Epithelial cell of proximal tubule (primary cell): ENCODE measurements at regions not wholly inside any gene's neighbourhood (a gene's known extent, or its start where the extent isn't known, plus 50 kb on each side); places are given as distances from the start of the nearest gene placed in this dataset.

ENCODE experiments used
- DNase-seq: peaks from one replicate; pipeline ENCODE4 v3.0.0-alpha.2; 2011; ENCODE audit warnings: low read depth
- H3K4me3 ChIP-seq: 2 replicates; pipeline ENCODE4 v1.5.1; 2011; ENCODE audit warnings: low read depth, mild to moderate bottlenecking, low read length
- CTCF ChIP-seq: conservative IDR thresholded peaks from 2 replicates; pipeline ENCODE4 v1.5.1; 2012; ENCODE audit warnings: low read depth, mild to moderate bottlenecking, low read length

GRCh38 chr12:130076126-130076525 lies 86.1 kb upstream of the FZD10 start:
- TF ChIP-seq CTCF = no peak
- no peak overlapping the region for H3K4me3 ChIP-seq
- DNase-seq = no peak

GRCh38 chr12:130076752-130077151 lies 85.5 kb upstream of the FZD10 start:
- no peak overlapping the region for H3K4me3 ChIP-seq
- DNase-seq = no peak
- no peak for TF ChIP-seq CTCF

GRCh38 chr12:130078852-130079251 lies 83.4 kb upstream of the FZD10 start:
- DNase-seq = no peak
- no peak for TF ChIP-seq CTCF
- no peak overlapping the region for H3K4me3 ChIP-seq

GRCh38 chr12:130079279-130079678 lies 83.0 kb upstream of the FZD10 start:
- DNase-seq = no peak

GRCh38 chr12:130080205-130080604 lies 82.1 kb upstream of the FZD10 start:
- DNase-seq = no peak
- no peak overlapping the region for H3K4me3 ChIP-seq
- no peak for TF ChIP-seq CTCF

More at GRCh38 chr12:130079279-130079678, 83.0 kb upstream of the FZD10 start:
- TF ChIP-seq CTCF = no peak
- no peak overlapping the region for H3K4me3 ChIP-seq

- TF ChIP-seq CTCF = no peak
- DNase-seq = no peak
- no peak overlapping the region for H3K4me3 ChIP-seq
Measured at GRCh38 chr12:130081117-130081805, 81.0 kb upstream of the FZD10 start.

GRCh38 chr12:130083002-130083401 lies 79.3 kb upstream of the FZD10 start:
- H3K4me3 ChIP-seq = no peak overlapping the region
- DNase-seq = no peak
- TF ChIP-seq CTCF = no peak
